GM12865 (cell line): ENCODE measurements at regions not wholly inside any gene's neighbourhood (a gene's known extent, or its start where the extent isn't known, plus 50 kb on each side); places are given as distances from the start of the nearest gene placed in this dataset.

Source experiments
- DNase-seq: peaks from one replicate; pipeline ENCODE4 v3.0.0; 2010; ENCODE audit warnings: low read depth
- H3K4me3 ChIP-seq: 2 replicates; pipeline ENCODE4 v1.5.1; 2011; ENCODE audit warnings: mild to moderate bottlenecking, low read depth, low read length, control low read depth
- CTCF ChIP-seq: IDR thresholded peaks from 2 replicates; pipeline ENCODE4 v1.5.1; 2011; ENCODE audit warnings: low read length, control low read depth, low read depth, inconsistent platforms; ENCODE audit not compliant: insufficient read depth; ENCODE audit errors: missing control alignments

GRCh38 chr6:7053125-7053774 is 54.5 kb upstream of the RREB1 start:
- no peak overlapping the region for H3K4me3 ChIP-seq
- TF ChIP-seq CTCF = no peak
- DNase-seq = no peak
